K562 (cell line): ENCODE measurements at regions not wholly inside any gene's neighbourhood (a gene's known extent, or its start where the extent isn't known, plus 50 kb on each side); places are given as distances from the start of the nearest gene placed in this dataset.

Experiments used
- ATAC-seq: fragments of 200-7000 bp; cut with Tn5 transposase; 3 replicates; pipeline ENCODE4 v1.9.1; 2020; ENCODE audit warnings: moderate library complexity
- BruUV-seq: library from RNA; stranded (reverse); fragments of 400-500 nt; replicated peaks from 2 replicates; lab custom pipeline; 2021; lab: Mats Ljungman, UMichigan
- CTCF ChIA-PET: fragments of 300-600 bp; formaldehyde crosslinking; extraction: SDS; loops from one replicate; lab custom pipeline; 2021; ENCODE audit warnings: low intra/inter-chr PET ratio; lab: Yijun Ruan, JAX
- POLR2A ChIA-PET: fragments of 300-600, 350-650 bp; sonication (Branson Sonifier 250); formaldehyde crosslinking; extraction: SDS; loops from one replicate; lab custom pipeline; 2021; ENCODE audit warnings: antibody characterized with exemption, inconsistent platforms; lab: Yijun Ruan, JAX
- DNase-seq, 4 experiments: peaks; one replicate each; pipeline versions ENCODE4 v3.0.0 to v3.0.0-alpha.2; 2011 to 2018; ENCODE audit warnings: low spot score in 3 of 4, mixed read lengths in 3 of 4; ENCODE audit errors: extremely low read depth in 1 of 4
- FAIRE-seq: peaks from 2 replicates; lab custom pipeline; 2011; peaks lifted over from hg19 to GRCh38; lab: Jason Lieb, UNC
- H2AFZ ChIP-seq: 2 replicates; pipeline ENCODE4 v1.6.0; 2011; ENCODE audit warnings: low read depth, low read length, control low read depth, inconsistent platforms
- H3K27ac ChIP-seq: fragments of 200-600 bp; 3 replicates; pipeline ENCODE4 v1.8.0; 2011; ENCODE audit warnings: low read depth, mild to moderate bottlenecking, control low read depth, inconsistent platforms, low read length, moderate library complexity, mixed read lengths; ENCODE audit errors: extremely low read depth
- H3K27me3 ChIP-seq, 2 experiments: fragments of 300-600 bp in 1 of 2; 2 replicates in 1 of 2; 3 replicates in 1 of 2; pipeline versions ENCODE4 v1.6.0 to v1.8.0; 2011; ENCODE audit warnings: inconsistent platforms in 2 of 2, low read length in 2 of 2, mild to moderate bottlenecking in 1 of 2, mixed read lengths in 1 of 2, moderate library complexity in 1 of 2; ENCODE audit not compliant: control insufficient read depth in 2 of 2, insufficient read depth in 2 of 2
- H3K36me3 ChIP-seq: fragments of 300-600 bp; 3 replicates; pipeline ENCODE4 v1.8.0; 2011; ENCODE audit warnings: mild to moderate bottlenecking, low read length, inconsistent platforms; ENCODE audit not compliant: control insufficient read depth, insufficient read depth
- H3K4me1 ChIP-seq, 2 experiments: fragments of 200-600 bp in 1 of 2; replicated peaks in 1 of 2; 2 replicates in 1 of 2; 3 replicates in 1 of 2; pipeline versions ENCODE4 v1.5.1 to v1.8.0; 2011; ENCODE audit warnings: inconsistent platforms in 2 of 2, low read length in 2 of 2, mild to moderate bottlenecking in 1 of 2, mixed read lengths in 1 of 2, moderate library complexity in 1 of 2; ENCODE audit not compliant: control insufficient read depth in 2 of 2, insufficient read depth in 2 of 2
- H3K4me2 ChIP-seq: 2 replicates; pipeline ENCODE4 v1.6.1; 2011; ENCODE audit warnings: low read length, control low read depth, inconsistent platforms, mixed read lengths; ENCODE audit not compliant: insufficient read depth
- H3K4me3 ChIP-seq: fragments of 200-600 bp; sonication (generic), shearing (Covaris generic); 2 replicates; pipeline ENCODE4 v1.5.1; 2016; ENCODE audit warnings: control low read depth, inconsistent platforms
- H3K79me2 ChIP-seq: fragments of 200-600 bp; 3 replicates; pipeline ENCODE4 v1.8.0; 2011; ENCODE audit warnings: low read length, inconsistent platforms; ENCODE audit not compliant: control insufficient read depth, insufficient read depth
- H3K9ac ChIP-seq, 2 experiments: 2 replicates each; pipeline versions ENCODE4 v1.6.0 to v1.6.1; 2011; ENCODE audit warnings: low read depth in 2 of 2, low read length in 2 of 2, control low read depth in 1 of 2, inconsistent platforms in 1 of 2, mild to moderate bottlenecking in 1 of 2, mixed read lengths in 1 of 2; ENCODE audit not compliant: insufficient read depth in 1 of 2
- H3K9me1 ChIP-seq: one replicate; pipeline ENCODE4 v1.6.0; 2011; ENCODE audit warnings: inconsistent platforms, mild to moderate bottlenecking, low read length, moderate library complexity; ENCODE audit not compliant: control insufficient read depth, insufficient read depth
- H3K9me3 ChIP-seq: replicated peaks from 2 replicates; pipeline ENCODE4 v1.5.1; 2011; ENCODE audit warnings: low read depth, low read length, inconsistent platforms; ENCODE audit not compliant: control insufficient read depth, insufficient read depth
- H4K20me1 ChIP-seq: replicated peaks from 2 replicates; pipeline ENCODE4 v1.6.1; 2011; ENCODE audit warnings: low read length, inconsistent platforms, mixed read lengths; ENCODE audit not compliant: control insufficient read depth, insufficient read depth
- HLTF ChIP-seq: fragments of 450-650 bp; IDR thresholded peaks from 2 replicates; pipeline ENCODE4 v1.6.1; 2016
- MXI1 ChIP-seq: IDR thresholded peaks from 2 replicates; pipeline ENCODE4 v1.6.1; 2011; ENCODE audit warnings: low read depth, mild to moderate bottlenecking, improper control_type of control experiment, low read length
- SLC30A9 ChIP-seq: fragments of 250-450 bp; sonication (Bioruptor Pico); IDR thresholded peaks from 2 replicates; pipeline ENCODE4 v1.8.0; 2022; ENCODE audit warnings: mild to moderate bottlenecking, moderate library complexity
- TBL1XR1 ChIP-seq, 2 experiments: IDR thresholded peaks; 2 replicates each; pipeline ENCODE4 v1.6.1; 2012; ENCODE audit warnings: improper control_type of control experiment in 2 of 2, low read length in 2 of 2, mild to moderate bottlenecking in 1 of 2
- ZNF764 ChIP-seq: fragments of 250-450 bp; sonication (Bioruptor Pico); IDR thresholded peaks from 2 replicates; pipeline ENCODE4 v1.4.0; 2020; ENCODE audit warnings: low read depth, mild to moderate bottlenecking, moderate library complexity
- WGBS: fragments of 100-300 bp; shearing (Covaris generic); methylation state at CpG from one replicate; pipeline ENCODE4 v1.1.6; 2016; ENCODE audit warnings: low coverage, mixed read lengths; ENCODE audit not compliant: insufficient coverage; ENCODE audit errors: missing lambda C conversion rate; 5-methylcytosine and 5-hydroxymethylcytosine counted together
- in situ Hi-C: fragments of 300-500 bp; cut with MboI; formaldehyde crosslinking; loops from 4 replicates; pipeline ENCODE4 v1.15.0; 2018; ENCODE audit warnings: inconsistent platforms, mixed read lengths
- intact Hi-C: fragments of 100-400 bp; cut with micrococcal nuclease; formaldehyde crosslinking; loops from 2 replicates; pipeline ENCODE4 v1.14.2; 2022
- TF ChIP-seq, protein P1 (sequence below): sonication (generic); formaldehyde crosslinking; IDR thresholded peaks from 2 replicates; pipeline ENCODE4 v1.8.0; 2023; ENCODE audit warnings: mild to moderate bottlenecking, missing genetic modification reagents
- TF ChIP-seq, protein P2 (sequence below): fragments of 250-450 bp; sonication (Bioruptor Pico); IDR thresholded peaks from 2 replicates; pipeline ENCODE4 v1.8.0; 2021; ENCODE audit warnings: borderline replicate concordance, mild to moderate bottlenecking, moderate library complexity; ENCODE audit not compliant: poor library complexity, severe bottlenecking
- TF ChIP-seq, protein P3 (sequence below): sonication (generic); formaldehyde crosslinking; IDR thresholded peaks from 2 replicates; pipeline ENCODE4 v1.5.0; 2020; ENCODE audit warnings: missing genetic modification reagents

DNA sequence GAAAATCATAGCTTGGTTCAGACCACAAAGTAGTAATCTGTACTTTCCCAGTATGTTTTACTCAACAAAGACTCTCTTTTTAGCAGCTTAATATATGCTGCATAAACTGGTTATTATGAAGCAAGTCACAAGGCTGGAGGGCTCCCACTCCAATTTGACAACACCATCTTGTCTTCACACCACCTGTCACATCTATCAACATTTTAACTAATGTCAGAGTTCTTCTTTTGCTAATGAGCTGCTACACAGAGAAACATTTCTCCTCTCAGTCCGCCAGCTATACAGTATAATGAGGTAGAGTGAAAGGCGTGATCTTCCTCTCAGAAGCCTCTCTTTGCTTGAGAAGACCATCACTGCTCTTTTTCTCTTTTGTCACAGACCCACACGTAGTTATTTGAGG lies 230.1 kb downstream of the BARHL2 start (continued):
- TF ChIP-seq, protein P1, sequence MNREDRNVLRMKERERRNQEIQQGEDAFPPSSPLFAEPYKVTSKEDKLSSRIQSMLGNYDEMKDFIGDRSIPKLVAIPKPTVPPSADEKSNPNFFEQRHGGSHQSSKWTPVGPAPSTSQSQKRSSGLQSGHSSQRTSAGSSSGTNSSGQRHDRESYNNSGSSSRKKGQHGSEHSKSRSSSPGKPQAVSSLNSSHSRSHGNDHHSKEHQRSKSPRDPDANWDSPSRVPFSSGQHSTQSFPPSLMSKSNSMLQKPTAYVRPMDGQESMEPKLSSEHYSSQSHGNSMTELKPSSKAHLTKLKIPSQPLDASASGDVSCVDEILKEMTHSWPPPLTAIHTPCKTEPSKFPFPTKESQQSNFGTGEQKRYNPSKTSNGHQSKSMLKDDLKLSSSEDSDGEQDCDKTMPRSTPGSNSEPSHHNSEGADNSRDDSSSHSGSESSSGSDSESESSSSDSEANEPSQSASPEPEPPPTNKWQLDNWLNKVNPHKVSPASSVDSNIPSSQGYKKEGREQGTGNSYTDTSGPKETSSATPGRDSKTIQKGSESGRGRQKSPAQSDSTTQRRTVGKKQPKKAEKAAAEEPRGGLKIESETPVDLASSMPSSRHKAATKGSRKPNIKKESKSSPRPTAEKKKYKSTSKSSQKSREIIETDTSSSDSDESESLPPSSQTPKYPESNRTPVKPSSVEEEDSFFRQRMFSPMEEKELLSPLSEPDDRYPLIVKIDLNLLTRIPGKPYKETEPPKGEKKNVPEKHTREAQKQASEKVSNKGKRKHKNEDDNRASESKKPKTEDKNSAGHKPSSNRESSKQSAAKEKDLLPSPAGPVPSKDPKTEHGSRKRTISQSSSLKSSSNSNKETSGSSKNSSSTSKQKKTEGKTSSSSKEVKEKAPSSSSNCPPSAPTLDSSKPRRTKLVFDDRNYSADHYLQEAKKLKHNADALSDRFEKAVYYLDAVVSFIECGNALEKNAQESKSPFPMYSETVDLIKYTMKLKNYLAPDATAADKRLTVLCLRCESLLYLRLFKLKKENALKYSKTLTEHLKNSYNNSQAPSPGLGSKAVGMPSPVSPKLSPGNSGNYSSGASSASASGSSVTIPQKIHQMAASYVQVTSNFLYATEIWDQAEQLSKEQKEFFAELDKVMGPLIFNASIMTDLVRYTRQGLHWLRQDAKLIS (CRISPR knock-in tag): no peak
- TF ChIP-seq ZNF764 (CRISPR knock-in tag): no peak
- TF ChIP-seq, protein P2, sequence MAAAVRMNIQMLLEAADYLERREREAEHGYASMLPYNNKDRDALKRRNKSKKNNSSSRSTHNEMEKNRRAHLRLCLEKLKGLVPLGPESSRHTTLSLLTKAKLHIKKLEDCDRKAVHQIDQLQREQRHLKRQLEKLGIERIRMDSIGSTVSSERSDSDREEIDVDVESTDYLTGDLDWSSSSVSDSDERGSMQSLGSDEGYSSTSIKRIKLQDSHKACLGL (CRISPR knock-in tag): no peak

DNA sequence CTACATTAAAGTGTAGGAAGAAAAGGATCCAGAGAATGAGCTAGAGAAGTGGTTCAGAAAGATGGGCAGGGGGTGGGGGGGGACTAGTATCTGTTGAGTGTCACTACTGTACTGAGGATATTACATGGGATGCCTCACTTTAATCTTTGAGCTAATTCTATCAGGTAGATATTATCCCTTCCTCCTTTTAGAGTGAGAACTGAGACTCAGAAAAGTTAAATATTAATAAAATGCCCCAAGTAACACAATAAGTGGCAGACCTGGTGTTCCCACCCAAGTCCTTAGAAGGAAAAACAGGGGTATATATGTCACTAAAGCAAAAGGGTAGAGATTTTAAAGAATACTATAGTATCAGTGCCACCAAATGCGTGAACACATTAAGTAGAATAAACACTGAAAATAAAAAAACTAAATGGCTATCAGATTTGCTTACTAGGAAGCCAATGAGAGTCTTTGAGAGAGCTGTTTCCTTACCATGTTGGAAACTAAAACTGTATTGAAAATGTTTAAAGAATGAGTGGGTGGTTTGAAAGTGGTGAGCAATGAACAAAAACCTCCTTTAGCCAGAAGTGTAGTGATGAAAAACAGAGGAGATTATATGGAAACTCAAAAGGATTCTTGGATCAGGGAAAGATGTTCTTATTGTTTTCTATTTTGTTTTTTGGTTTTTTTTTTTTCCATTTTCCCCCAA lies 230.8 kb downstream of the BARHL2 start:
- Histone ChIP-seq H3K9me1 (no peaks in the 10 kb centered on the region), H3K4me1 (no peaks in the 10 kb centered on the region), H3K27ac (no peak overlapping the region), H3K27me3 (no peaks in the 10 kb centered on the region), H3K9me3 (no peaks in the 10 kb centered on the region), H4K20me1 (no peaks in the 10 kb centered on the region), H3K79me2 (no peaks in the 10 kb centered on the region), H3K4me2 (no peak overlapping the region), H3K4me3 (no peak overlapping the region), H3K9ac (no peak overlapping the region), H3K36me3 (no peaks in the 10 kb centered on the region), H2AFZ (no peak overlapping the region)
- BruUV-seq: no TSS peak
- in situ Hi-C loops: no loop called here
- CTCF ChIA-PET: no interaction called here
- intact Hi-C loops: no loop called here
- WGBS: 0% methylated on average over 1 of the region's 1 CpG
- FAIRE-seq (no peak), ATAC-seq (no peak), DNase-seq (no peak)
- POLR2A ChIA-PET: interaction anchor here (0.6 kb wide), 1 partner anchor 678 kb away, joined by 3 read pairs; no protein-coding TSS in a partner anchor
- TF ChIP-seq HLTF (no peak), TBL1XR1 (IDR thresholded peaks at IDR 0.05; ENCODE audit: low read length in 2 of 2) (no peak), MXI1 (no peak), SLC30A9 (CRISPR knock-in tag) (no peak)
- TF ChIP-seq, protein P3, sequence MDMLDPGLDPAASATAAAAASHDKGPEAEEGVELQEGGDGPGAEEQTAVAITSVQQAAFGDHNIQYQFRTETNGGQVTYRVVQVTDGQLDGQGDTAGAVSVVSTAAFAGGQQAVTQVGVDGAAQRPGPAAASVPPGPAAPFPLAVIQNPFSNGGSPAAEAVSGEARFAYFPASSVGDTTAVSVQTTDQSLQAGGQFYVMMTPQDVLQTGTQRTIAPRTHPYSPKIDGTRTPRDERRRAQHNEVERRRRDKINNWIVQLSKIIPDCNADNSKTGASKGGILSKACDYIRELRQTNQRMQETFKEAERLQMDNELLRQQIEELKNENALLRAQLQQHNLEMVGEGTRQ (CRISPR knock-in tag): no peak
